ENCODE measurements at regions not wholly inside any gene's neighbourhood (a gene's known extent, or its start where the extent isn't known, plus 50 kb on each side); places are given as distances from the start of the nearest gene placed in this dataset.
A peak's percentile ranks its signal among the peaks of the same experiment; 100 is the strongest.

GRCh38 chr3:17980863-17981262 lies 238.4 kb upstream of the TBC1D5 start:
- no peak overlapping the region for H3K9ac ChIP-seq (ENCODE audit: low read length)
- Mint-ChIP-seq H3K4me1 (ENCODE audit: low read depth, unreplicated experiment) (no peaks in the 10 kb centered on the region), H3K27ac (ENCODE audit: unreplicated experiment) (no peak overlapping the region), H3K9me3 (ENCODE audit: unreplicated experiment) (no peaks in the 10 kb centered on the region), H3K4me3 (ENCODE audit: unreplicated experiment) (no peak overlapping the region), H3K36me3 (ENCODE audit: low read depth, unreplicated experiment) (no peaks in the 10 kb centered on the region), H3K27me3 (ENCODE audit: low read depth, unreplicated experiment) (no peaks in the 10 kb centered on the region)
- peaks cover 5% of the 10 kb centered on the region for H3K27me3 ChIP-seq (ENCODE audit: insufficient read depth, low read length)
- H3K4me2 ChIP-seq (ENCODE audit: low read length), result no peak overlapping the region
- no peaks in the 10 kb centered on the region for H3K79me2 ChIP-seq (ENCODE audit: insufficient read depth, low read length)
- H4K20me1 ChIP-seq (ENCODE audit: insufficient read depth, low read length), result no peaks in the 10 kb centered on the region
- H3K27ac ChIP-seq (ENCODE audit: low read depth, low read length), result no peak overlapping the region
- no peaks in the 10 kb centered on the region for H3K9me3 ChIP-seq (ENCODE audit: insufficient read depth, low read depth, low read length)
- no peak overlapping the region for H3K4me3 ChIP-seq (ENCODE audit: insufficient read depth, low read depth, low read length)
- FAIRE-seq, result no peak
- TF ChIP-seq EZH2 (IDR thresholded peaks at IDR 0.05; ENCODE audit: insufficient read depth, low read length) (no peak), CTCF (IDR thresholded peaks at IDR 0.05; ENCODE audit: insufficient read depth, low read depth, low read length) (no peak)
- DNase-seq (ENCODE audit: low read depth), result no peak
- H2AFZ ChIP-seq (ENCODE audit: low read depth, low read length), result no peak overlapping the region
- H3K4me1 ChIP-seq (ENCODE audit: insufficient read depth, low read length), result no peaks in the 10 kb centered on the region
- H3K36me3 ChIP-seq (ENCODE audit: insufficient read depth, low read length), result no peaks in the 10 kb centered on the region

- Histone ChIP-seq H3K9me3 (ENCODE audit: insufficient read depth, low read depth, low read length) (no peaks in the 10 kb centered on the region), H3K4me2 (ENCODE audit: low read length) (no peak overlapping the region), H2AFZ (ENCODE audit: low read depth, low read length) (no peak overlapping the region), H3K27ac (ENCODE audit: low read depth, low read length) (no peak overlapping the region), H3K79me2 (ENCODE audit: insufficient read depth, low read length) (no peaks in the 10 kb centered on the region), H3K36me3 (ENCODE audit: insufficient read depth, low read length) (no peaks in the 10 kb centered on the region), H3K9ac (ENCODE audit: low read length) (no peak overlapping the region), H4K20me1 (ENCODE audit: insufficient read depth, low read length) (no peaks in the 10 kb centered on the region), H3K4me1 (ENCODE audit: insufficient read depth, low read length) (no peaks in the 10 kb centered on the region), H3K4me3 (ENCODE audit: insufficient read depth, low read depth, low read length) (no peak overlapping the region), H3K27me3 (ENCODE audit: insufficient read depth, low read length) (peaks cover 5% of the 10 kb centered on the region)
- no peak for FAIRE-seq
- no peaks in the 10 kb centered on the region for H3K4me1 Mint-ChIP-seq (ENCODE audit: low read depth, unreplicated experiment)
- no peaks in the 10 kb centered on the region for H3K27me3 Mint-ChIP-seq (ENCODE audit: low read depth, unreplicated experiment)
- no peaks in the 10 kb centered on the region for H3K9me3 Mint-ChIP-seq (ENCODE audit: unreplicated experiment)
- DNase-seq (ENCODE audit: low read depth), result no peak
- H3K27ac Mint-ChIP-seq (ENCODE audit: unreplicated experiment), result no peak overlapping the region
- TF ChIP-seq EZH2 (IDR thresholded peaks at IDR 0.05; ENCODE audit: insufficient read depth, low read length) (no peak), CTCF (IDR thresholded peaks at IDR 0.05; ENCODE audit: insufficient read depth, low read depth, low read length) (no peak)
- no peaks in the 10 kb centered on the region for H3K36me3 Mint-ChIP-seq (ENCODE audit: low read depth, unreplicated experiment)
- no peak overlapping the region for H3K4me3 Mint-ChIP-seq (ENCODE audit: unreplicated experiment)
Observed at GRCh38 chr3:17979911-17980310, 237.5 kb upstream of the TBC1D5 start.

GRCh38 chr3:17979252-17979651 lies 236.8 kb upstream of the TBC1D5 start:
- H3K36me3 ChIP-seq (ENCODE audit: insufficient read depth, low read length), result no peaks in the 10 kb centered on the region
- H2AFZ ChIP-seq (ENCODE audit: low read depth, low read length), result no peak overlapping the region
- no peaks in the 10 kb centered on the region for H3K27me3 Mint-ChIP-seq (ENCODE audit: low read depth, unreplicated experiment)
- no peak overlapping the region for H3K9ac ChIP-seq (ENCODE audit: low read length)
- H3K27ac ChIP-seq (ENCODE audit: low read depth, low read length), result no peak overlapping the region
- H3K4me2 ChIP-seq (ENCODE audit: low read length), result no peak overlapping the region
- no peak overlapping the region for H3K27ac Mint-ChIP-seq (ENCODE audit: unreplicated experiment)
- no peaks in the 10 kb centered on the region for H3K9me3 Mint-ChIP-seq (ENCODE audit: unreplicated experiment)
- H3K27me3 ChIP-seq (ENCODE audit: insufficient read depth, low read length), result peaks cover 1% of the 10 kb centered on the region
- no peak overlapping the region for H3K4me3 ChIP-seq (ENCODE audit: insufficient read depth, low read depth, low read length)
- peak; percentile 5 for FAIRE-seq
- no peaks in the 10 kb centered on the region for H3K36me3 Mint-ChIP-seq (ENCODE audit: low read depth, unreplicated experiment)
- no peaks in the 10 kb centered on the region for H3K79me2 ChIP-seq (ENCODE audit: insufficient read depth, low read length)
- no peaks in the 10 kb centered on the region for H3K4me1 ChIP-seq (ENCODE audit: insufficient read depth, low read length)
- no peak for DNase-seq (ENCODE audit: low read depth)
- no peaks in the 10 kb centered on the region for H3K4me1 Mint-ChIP-seq (ENCODE audit: low read depth, unreplicated experiment)
- no peak overlapping the region for H3K4me3 Mint-ChIP-seq (ENCODE audit: unreplicated experiment)
- no peaks in the 10 kb centered on the region for H3K9me3 ChIP-seq (ENCODE audit: insufficient read depth, low read depth, low read length)
- no peak for TF ChIP-seq CTCF (IDR thresholded peaks at IDR 0.05; ENCODE audit: insufficient read depth, low read depth, low read length)
- no peak for TF ChIP-seq EZH2 (IDR thresholded peaks at IDR 0.05; ENCODE audit: insufficient read depth, low read length)
- no peaks in the 10 kb centered on the region for H4K20me1 ChIP-seq (ENCODE audit: insufficient read depth, low read length)

Measured in astrocyte (in vitro differentiated cells and primary cell).